GM12878 (cell line): ENCODE measurements at regions not wholly inside any gene's neighbourhood (a gene's known extent, or its start where the extent isn't known, plus 50 kb on each side); places are given as distances from the start of the nearest gene placed in this dataset.

Experiments
- ATAC-seq: fragments of 200-7000 bp; cut with Tn5 transposase; 3 replicates; pipeline ENCODE4 v1.9.1; 2020; ENCODE audit warnings: mild to moderate bottlenecking, moderate library complexity
- BruUV-seq: library from RNA; stranded (reverse); fragments of 400-500 nt; replicated peaks from 2 replicates; lab custom pipeline; 2021; lab: Mats Ljungman, UMichigan
- CTCF ChIA-PET: fragments of 300-600 bp; sonication (Branson Sonifier 250); formaldehyde crosslinking; extraction: SDS; loops from one replicate; lab custom pipeline; 2021; ENCODE audit warnings: inconsistent platforms; lab: Yijun Ruan, JAX
- POLR2A ChIA-PET: fragments of 350-600 bp; formaldehyde crosslinking; extraction: SDS; loops from one replicate; lab custom pipeline; 2021; ENCODE audit warnings: inconsistent platforms; lab: Charles Lee
- RAD21 ChIA-PET: fragments of 300-600 bp; sonication (Branson Sonifier 250); formaldehyde crosslinking; loops from one replicate; lab custom pipeline; 2023; ENCODE audit warnings: antibody characterized with exemption; ENCODE audit not compliant: unreplicated experiment; lab: Charles Lee
- SMC1A ChIA-PET: fragments of 300-600 bp; sonication (Branson Sonifier 250); formaldehyde crosslinking; loops from one replicate; lab custom pipeline; 2023; ENCODE audit not compliant: unreplicated experiment, uncharacterized antibody; lab: Charles Lee
- DNase-seq: peaks from one replicate; pipeline ENCODE4 v3.0.0-alpha.2; 2011; ENCODE audit warnings: low read depth, low spot score
- FAIRE-seq: peaks from 3 replicates; lab custom pipeline; 2011; peaks lifted over from hg19 to GRCh38; lab: Jason Lieb, UNC
- H2AFZ ChIP-seq: 2 replicates; pipeline ENCODE4 v1.6.0; 2011; ENCODE audit warnings: low read depth, low read length, control low read depth; ENCODE audit not compliant: control insufficient read depth
- H3K27ac ChIP-seq: 2 replicates; pipeline ENCODE4 v1.5.1; 2011; ENCODE audit warnings: control low read depth; ENCODE audit not compliant: control insufficient read depth, insufficient read depth
- H3K27me3 ChIP-seq, 2 experiments: replicated peaks in 1 of 2; 2 replicates each; pipeline versions ENCODE4 v1.6.0 to v1.6.1; 2011; ENCODE audit warnings: low read length in 1 of 2; ENCODE audit not compliant: control insufficient read depth in 2 of 2, insufficient read depth in 2 of 2
- H3K36me3 ChIP-seq, 2 experiments: 2 replicates each; pipeline ENCODE4 v1.5.1; 2011; ENCODE audit warnings: low read length in 1 of 2; ENCODE audit not compliant: control insufficient read depth in 2 of 2, insufficient read depth in 2 of 2
- H3K4me1 ChIP-seq: 2 replicates; pipeline ENCODE4 v1.6.1; 2011; ENCODE audit warnings: mild to moderate bottlenecking, low read length, moderate library complexity, mixed read lengths; ENCODE audit not compliant: control insufficient read depth, insufficient read depth
- H3K4me2 ChIP-seq: 2 replicates; pipeline ENCODE4 v1.6.0; 2011; ENCODE audit warnings: control low read depth; ENCODE audit not compliant: control insufficient read depth, insufficient read depth
- H3K4me3 ChIP-seq: fragments of 200-600 bp; sonication (generic); 2 replicates; pipeline ENCODE4 v1.5.1; 2016
- H3K79me2 ChIP-seq: 2 replicates; pipeline ENCODE4 v1.6.0; 2011; ENCODE audit warnings: low read length; ENCODE audit not compliant: control insufficient read depth, insufficient read depth
- H3K9ac ChIP-seq: 2 replicates; pipeline ENCODE4 v1.8.0; 2011; ENCODE audit warnings: low read length, control low read depth, mixed read lengths; ENCODE audit not compliant: control insufficient read depth, insufficient read depth
- H3K9me3 ChIP-seq: replicated peaks from 3 replicates; pipeline ENCODE4 v1.5.1; 2011; ENCODE audit warnings: mild to moderate bottlenecking, low read length; ENCODE audit not compliant: control insufficient read depth, insufficient read depth
- H4K20me1 ChIP-seq: 2 replicates; pipeline ENCODE4 v1.6.0; 2011; ENCODE audit not compliant: control insufficient read depth, insufficient read depth
- BACH1 ChIP-seq: fragments of 450-650 bp; IDR thresholded peaks from 2 replicates; pipeline ENCODE4 v1.6.1; 2017; ENCODE audit warnings: mild to moderate bottlenecking, borderline replicate concordance
- BRCA1 ChIP-seq: IDR thresholded peaks from 2 replicates; pipeline ENCODE4 v1.6.1; 2011; ENCODE audit warnings: low read depth, low read length, improper control_type of control experiment
- ESRRA ChIP-seq: IDR thresholded peaks from 2 replicates; pipeline ENCODE4 v1.6.1; 2012; ENCODE audit warnings: mild to moderate bottlenecking, low read length, improper control_type of control experiment
- IRF5 ChIP-seq: fragments of 450-650 bp; IDR thresholded peaks from 2 replicates; pipeline ENCODE4 v1.6.1; 2017; ENCODE audit warnings: borderline replicate concordance
- KDM1A ChIP-seq: fragments of 200-600 bp; sonication (generic); IDR thresholded peaks from 2 replicates; pipeline ENCODE4 v1.6.1; 2016; ENCODE audit warnings: borderline replicate concordance
- NRF1 ChIP-seq: conservative IDR thresholded peaks from 2 replicates; pipeline ENCODE4 v1.6.1; 2011; ENCODE audit warnings: mild to moderate bottlenecking, low read depth, low read length, improper control_type of control experiment
- PBX3 ChIP-seq: IDR thresholded peaks from 2 replicates; pipeline ENCODE4 v1.6.1; 2011; ENCODE audit warnings: mild to moderate bottlenecking, low read depth, low read length, moderate library complexity; ENCODE audit not compliant: insufficient replicate concordance
- POU2F2 ChIP-seq: IDR thresholded peaks from 3 replicates; pipeline ENCODE4 v1.6.1; 2011; ENCODE audit warnings: low read depth, mild to moderate bottlenecking, low read length, borderline replicate concordance
- SMARCA5 ChIP-seq: fragments of 450-650 bp; IDR thresholded peaks from 2 replicates; pipeline ENCODE4 v1.6.1; 2017; ENCODE audit warnings: mild to moderate bottlenecking
- USF1 ChIP-seq: IDR thresholded peaks from 2 replicates; pipeline ENCODE4 v1.6.1; 2011; ENCODE audit warnings: borderline replicate concordance, low read depth, mild to moderate bottlenecking, moderate library complexity, mixed read lengths, low read length; ENCODE audit not compliant: insufficient read depth; ENCODE audit errors: extremely low read length
- ZBTB11 ChIP-seq: fragments of 450-650 bp; formaldehyde crosslinking; IDR thresholded peaks from 2 replicates; pipeline ENCODE4 v1.5.0; 2022; ENCODE audit warnings: mild to moderate bottlenecking, missing genetic modification characterization
- ZBTB40 ChIP-seq: fragments of 450-650 bp; IDR thresholded peaks from 2 replicates; pipeline ENCODE4 v1.6.1; 2016; ENCODE audit warnings: mild to moderate bottlenecking, moderate library complexity, borderline replicate concordance
- ZNF274 ChIP-seq: IDR thresholded peaks from one replicate; pipeline ENCODE4 v1.8.0; 2011; ENCODE audit not compliant: insufficient read length, insufficient read depth
- WGBS: methylation state at CpG from one replicate; pipeline ENCODE4 v1.1.6; 2016; ENCODE audit warnings: low lambda C conversion rate; ENCODE audit not compliant: insufficient replicate concordance, insufficient coverage; ENCODE audit errors: missing lambda C conversion rate; 5-methylcytosine and 5-hydroxymethylcytosine counted together
- in situ Hi-C: fragments of 300-500 bp; cut with MboI; formaldehyde crosslinking; loops from 9 replicates; pipeline ENCODE4 v1.14.3; 2018; ENCODE audit warnings: mixed read lengths
- intact Hi-C: fragments of 100-400 bp; cut with micrococcal nuclease; formaldehyde crosslinking; loops from one replicate; pipeline ENCODE4 v1.14.2; 2022; ENCODE audit not compliant: unreplicated experiment

GRCh38 chr1:69272684-69273083 lies 295.0 kb upstream of the LRRC7 start:
- H3K27ac ChIP-seq, result no peak overlapping the region
- no peak overlapping the region for H3K4me2 ChIP-seq
- ChIA-PET CTCF (no interaction called here), SMC1A (no interaction called here), POLR2A (no interaction called here), RAD21 (no interaction called here)
- no peaks in the 10 kb centered on the region for H3K36me3 ChIP-seq
- H3K4me1 ChIP-seq, result no peaks in the 10 kb centered on the region
- no peak overlapping the region for H3K9ac ChIP-seq
- ATAC-seq (no peak), DNase-seq (no peak), FAIRE-seq (no peak)
- TF ChIP-seq BACH1, result no peak
- TF ChIP-seq KDM1A, result no peak
- TF ChIP-seq SMARCA5, result no peak
- TF ChIP-seq IRF5, result no peak
- no peak for TF ChIP-seq PBX3
- TF ChIP-seq BRCA1, result no peak
- TF ChIP-seq ZBTB40, result no peak
- no peak for TF ChIP-seq USF1
- TF ChIP-seq ZBTB11 (CRISPR knock-in tag), result no peak
- no peak for TF ChIP-seq ZNF274
- TF ChIP-seq ESRRA, result no peak
- no peak for TF ChIP-seq POU2F2
- TF ChIP-seq NRF1, result no peak
- H3K79me2 ChIP-seq, result no peaks in the 10 kb centered on the region
- in situ Hi-C loops, result no loop called here
- H3K9me3 ChIP-seq, result no peaks in the 10 kb centered on the region
- H3K27me3 ChIP-seq, result no peaks in the 10 kb centered on the region
- 18% methylated on average over 4 of the region's 4 CpGs for WGBS
- H3K4me3 ChIP-seq, result no peak overlapping the region
- no peak overlapping the region for H2AFZ ChIP-seq
- H4K20me1 ChIP-seq, result no peaks in the 10 kb centered on the region
- no TSS peak for BruUV-seq
- intact Hi-C loops, result no loop called here
